ENCODE measurements at regions not wholly inside any gene's neighbourhood (a gene's known extent, or its start where the extent isn't known, plus 50 kb on each side); places are given as distances from the start of the nearest gene placed in this dataset.

DNA sequence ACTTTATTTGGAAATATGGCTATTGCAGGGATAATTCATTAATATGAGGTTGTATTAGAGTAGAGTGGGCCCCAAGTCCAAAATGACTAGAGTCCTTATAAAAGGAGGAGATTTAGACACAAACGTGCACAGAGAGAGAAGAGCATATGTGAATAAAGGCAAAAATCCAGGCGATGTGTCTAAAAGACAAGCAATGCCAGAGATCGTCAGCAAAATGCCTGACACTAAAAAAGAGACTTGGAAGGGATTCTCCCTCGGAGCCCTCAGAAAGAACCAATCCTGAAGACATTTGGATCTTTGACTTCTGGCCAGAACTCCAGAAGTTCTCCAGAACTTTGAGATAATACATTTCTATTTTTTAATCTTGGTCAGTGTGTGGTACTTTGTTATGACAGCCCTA lies 472.1 kb downstream of the NLGN4X start:
- Histone ChIP-seq H3K4me1 (ENCODE audit: insufficient read depth, low read length) (no peaks in the 10 kb centered on the region), H3K9ac (ENCODE audit: low read depth, low read length) (no peak overlapping the region), H3K9me3 (ENCODE audit: insufficient read depth, low read depth, low read length) (no peaks in the 10 kb centered on the region), H3K36me3 (ENCODE audit: insufficient read depth, low read length) (no peaks in the 10 kb centered on the region), H3K27ac (ENCODE audit: low read depth, low read length) (no peak overlapping the region), H3K4me3 (ENCODE audit: low read length) (no peak overlapping the region), H3K27me3 (ENCODE audit: insufficient read depth, low read length) (no peaks in the 10 kb centered on the region)
- WGBS: 90% methylated on average over 4 of the region's 4 CpGs

DNA sequence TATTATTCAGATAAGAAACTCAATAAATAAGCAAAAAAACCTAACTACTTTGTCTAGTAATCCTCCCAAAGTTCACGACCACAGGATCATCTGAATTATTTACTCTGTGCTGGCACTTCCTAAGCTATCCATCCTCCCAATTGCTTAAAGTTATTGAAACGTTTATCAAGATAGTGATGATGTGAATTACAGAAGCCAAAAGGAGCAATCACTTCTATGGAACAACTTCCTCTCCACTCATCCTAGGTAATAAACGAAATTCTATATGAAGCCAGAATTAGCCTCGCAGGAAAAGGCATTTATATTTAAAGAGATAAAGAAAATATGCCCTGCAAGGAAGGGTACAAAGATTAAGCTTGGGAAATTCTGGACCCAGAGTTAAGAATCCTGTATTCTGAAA lies 475.4 kb downstream of the NLGN4X start:
- WGBS: 91% methylated on average over 3 of the region's 4 CpGs
- H3K4me3 ChIP-seq (ENCODE audit: low read length): no peak overlapping the region
- no peaks in the 10 kb centered on the region for H3K9me3 ChIP-seq (ENCODE audit: insufficient read depth, low read depth, low read length)
- H3K36me3 ChIP-seq (ENCODE audit: insufficient read depth, low read length): no peaks in the 10 kb centered on the region
- H3K27me3 ChIP-seq (ENCODE audit: insufficient read depth, low read length): no peaks in the 10 kb centered on the region
- H3K4me1 ChIP-seq (ENCODE audit: insufficient read depth, low read length): no peaks in the 10 kb centered on the region
- no peak overlapping the region for H3K27ac ChIP-seq (ENCODE audit: low read depth, low read length)
- H3K9ac ChIP-seq (ENCODE audit: low read depth, low read length): no peak overlapping the region

DNA sequence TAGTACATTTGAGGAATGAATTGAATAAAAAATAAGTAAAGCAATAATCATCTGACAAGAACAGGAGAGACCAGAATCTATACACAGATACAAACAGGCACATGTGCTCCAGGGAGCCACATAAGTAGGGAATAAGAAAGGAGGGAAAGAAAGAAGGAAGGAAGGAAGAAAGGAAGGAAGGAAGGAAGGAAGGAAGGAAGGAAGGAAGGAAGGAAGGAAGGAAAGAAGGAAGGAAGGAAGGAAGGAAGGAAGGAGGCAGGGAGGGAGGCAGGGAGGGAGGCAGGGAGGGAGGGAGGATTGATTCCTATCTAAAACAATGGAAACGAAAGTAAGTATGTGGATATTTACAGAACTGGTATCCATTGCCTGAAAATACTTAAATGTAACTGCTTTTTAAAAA lies 475.8 kb downstream of the NLGN4X start:
- Histone ChIP-seq H3K4me1 (ENCODE audit: insufficient read depth, low read length) (no peaks in the 10 kb centered on the region), H3K9me3 (ENCODE audit: insufficient read depth, low read depth, low read length) (no peaks in the 10 kb centered on the region), H3K4me3 (ENCODE audit: low read length) (no peak overlapping the region), H3K27ac (ENCODE audit: low read depth, low read length) (no peak overlapping the region), H3K27me3 (ENCODE audit: insufficient read depth, low read length) (no peaks in the 10 kb centered on the region), H3K9ac (ENCODE audit: low read depth, low read length) (no peak overlapping the region), H3K36me3 (ENCODE audit: insufficient read depth, low read length) (no peaks in the 10 kb centered on the region)
- WGBS: no CpG with 5 or more reads among the region's 1 CpG

DNA sequence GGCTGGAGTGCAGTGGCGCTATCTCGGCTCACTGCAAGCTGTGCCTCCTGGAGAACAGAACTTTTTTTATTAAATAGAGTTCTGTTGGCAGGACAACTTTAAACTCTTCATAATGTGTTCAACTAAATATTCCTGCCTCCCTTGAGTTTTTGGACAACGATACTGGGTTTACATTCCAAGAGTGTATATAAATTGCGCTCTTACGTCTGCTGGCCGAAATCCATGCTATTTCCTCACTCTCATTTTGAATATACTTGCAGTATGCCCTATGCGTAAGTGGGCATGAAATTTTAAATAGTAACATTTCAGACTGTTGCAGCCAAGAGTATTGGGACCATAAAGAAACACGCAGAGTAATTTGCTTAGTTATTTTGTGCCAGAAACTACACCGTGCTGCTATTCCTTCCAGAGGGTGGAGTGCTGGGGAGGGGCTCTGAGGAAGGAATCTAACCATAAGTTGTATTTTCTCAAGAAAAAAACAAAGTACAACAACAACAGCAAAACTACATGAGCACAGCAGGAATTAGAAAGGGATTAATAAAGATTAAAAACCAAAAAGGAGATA lies 480.0 kb downstream of the NLGN4X start:
- no peak overlapping the region for H3K9ac ChIP-seq (ENCODE audit: low read depth, low read length)
- H3K27ac ChIP-seq (ENCODE audit: low read depth, low read length): no peak overlapping the region
- no peaks in the 10 kb centered on the region for H3K4me1 ChIP-seq (ENCODE audit: insufficient read depth, low read length)
- H3K4me3 ChIP-seq (ENCODE audit: low read length): no peak overlapping the region
- WGBS: 98% methylated on average over 7 of the region's 9 CpGs
- H3K36me3 ChIP-seq (ENCODE audit: insufficient read depth, low read length): no peaks in the 10 kb centered on the region
- H3K27me3 ChIP-seq (ENCODE audit: insufficient read depth, low read length): no peaks in the 10 kb centered on the region
- H3K9me3 ChIP-seq (ENCODE audit: insufficient read depth, low read depth, low read length): no peaks in the 10 kb centered on the region

DNA sequence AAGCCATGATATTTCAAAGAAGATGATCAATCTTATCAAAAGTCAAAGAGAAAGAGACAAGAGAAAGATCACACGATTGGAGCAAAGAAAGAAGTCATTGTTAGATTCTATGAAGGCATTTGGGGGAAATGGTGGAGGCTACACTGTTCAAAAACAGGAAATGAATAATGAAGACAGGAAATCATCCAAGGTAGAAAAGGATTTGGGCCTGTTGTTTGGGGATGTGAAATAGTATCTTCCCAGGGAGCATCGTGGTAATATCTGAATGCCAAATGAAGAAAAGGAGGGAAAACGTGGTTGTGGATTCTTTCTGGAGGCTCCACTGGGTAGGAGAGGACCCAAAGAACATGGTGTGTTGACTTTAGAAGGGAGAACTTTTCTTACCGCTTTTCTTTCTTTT lies 482.4 kb downstream of the NLGN4X start:
- no peak overlapping the region for H3K27ac ChIP-seq (ENCODE audit: low read depth, low read length)
- no peaks in the 10 kb centered on the region for H3K36me3 ChIP-seq (ENCODE audit: insufficient read depth, low read length)
- no peaks in the 10 kb centered on the region for H3K9me3 ChIP-seq (ENCODE audit: insufficient read depth, low read depth, low read length)
- H3K9ac ChIP-seq (ENCODE audit: low read depth, low read length): no peak overlapping the region
- H3K27me3 ChIP-seq (ENCODE audit: insufficient read depth, low read length): no peaks in the 10 kb centered on the region
- 87% methylated on average over 4 of the region's 4 CpGs for WGBS
- H3K4me3 ChIP-seq (ENCODE audit: low read length): no peak overlapping the region
- H3K4me1 ChIP-seq (ENCODE audit: insufficient read depth, low read length): no peaks in the 10 kb centered on the region

DNA sequence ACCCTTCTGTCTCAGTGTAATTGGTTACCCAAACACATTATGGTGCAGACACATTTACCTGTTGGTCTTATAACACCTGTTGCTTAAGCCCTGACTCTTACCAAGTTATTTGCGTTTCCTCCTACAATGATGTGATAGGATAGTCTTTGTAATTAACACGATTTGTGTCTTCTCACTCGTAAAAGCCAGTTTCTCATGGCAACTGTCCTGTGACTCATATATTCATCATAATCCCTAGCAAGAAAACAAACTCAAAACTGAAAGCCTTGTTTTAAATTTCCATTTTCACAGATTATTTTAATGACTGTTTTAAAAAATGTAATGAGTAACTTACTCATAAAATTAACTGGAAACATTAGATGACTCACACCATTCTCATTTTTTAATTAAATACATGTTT lies 495.2 kb downstream of the NLGN4X start:
- Histone ChIP-seq H3K27ac (ENCODE audit: low read depth, low read length) (no peak overlapping the region), H3K36me3 (ENCODE audit: insufficient read depth, low read length) (no peaks in the 10 kb centered on the region), H3K9ac (ENCODE audit: low read depth, low read length) (no peak overlapping the region), H3K9me3 (ENCODE audit: insufficient read depth, low read depth, low read length) (no peaks in the 10 kb centered on the region), H3K4me3 (ENCODE audit: low read length) (no peak overlapping the region), H3K4me1 (ENCODE audit: insufficient read depth, low read length) (no peaks in the 10 kb centered on the region), H3K27me3 (ENCODE audit: insufficient read depth, low read length) (no peaks in the 10 kb centered on the region)
- 90% methylated on average over 2 of the region's 3 CpGs for WGBS

DNA sequence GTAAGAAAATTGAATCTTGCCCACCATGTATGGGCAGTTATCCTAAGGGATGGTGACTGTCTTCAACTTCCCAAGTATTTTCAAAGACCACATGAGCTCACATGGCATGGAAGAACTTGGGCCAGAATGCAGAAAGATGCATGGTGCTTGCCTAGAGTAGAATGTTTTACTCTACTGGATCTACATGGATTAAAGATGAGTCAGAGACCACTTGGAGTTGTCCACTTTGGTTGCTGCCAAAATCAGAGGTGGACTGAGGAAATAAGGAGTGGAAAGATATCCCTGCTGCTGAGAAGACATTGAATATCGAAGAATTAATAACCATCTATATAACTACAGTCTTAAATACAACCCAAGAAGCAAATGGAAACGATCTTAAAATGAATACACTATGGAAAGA lies 498.1 kb downstream of the NLGN4X start:
- WGBS: no CpG with 5 or more reads among the region's 2 CpGs
- no peaks in the 10 kb centered on the region for H3K36me3 ChIP-seq (ENCODE audit: insufficient read depth, low read length)
- no peaks in the 10 kb centered on the region for H3K9me3 ChIP-seq (ENCODE audit: insufficient read depth, low read depth, low read length)
- H3K27ac ChIP-seq (ENCODE audit: low read depth, low read length): no peak overlapping the region
- H3K27me3 ChIP-seq (ENCODE audit: insufficient read depth, low read length): no peaks in the 10 kb centered on the region
- H3K4me3 ChIP-seq (ENCODE audit: low read length): no peak overlapping the region
- no peak overlapping the region for H3K9ac ChIP-seq (ENCODE audit: low read depth, low read length)
- no peaks in the 10 kb centered on the region for H3K4me1 ChIP-seq (ENCODE audit: insufficient read depth, low read length)

DNA sequence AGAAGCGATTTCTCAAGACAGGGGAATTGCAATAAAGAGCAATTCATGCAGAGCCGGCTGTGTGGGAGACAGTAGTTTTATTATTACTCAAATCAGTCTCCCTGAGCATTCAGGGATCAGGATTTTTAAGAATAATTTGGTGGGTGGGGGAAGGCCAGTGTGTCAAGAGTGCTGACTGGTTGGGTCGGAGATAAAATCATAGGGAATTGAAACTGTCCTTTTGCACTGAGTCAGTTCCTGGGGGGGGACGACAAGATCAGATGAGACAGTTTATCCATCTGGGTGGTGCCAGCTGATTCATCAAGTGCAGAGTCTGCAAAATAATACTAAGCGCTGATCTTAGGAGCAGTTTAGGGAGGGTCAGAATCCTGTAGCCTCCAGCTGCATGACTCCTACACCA lies 502.4 kb downstream of the NLGN4X start:
- Histone ChIP-seq H3K27ac (ENCODE audit: low read depth, low read length) (no peak overlapping the region), H3K4me3 (ENCODE audit: low read length) (no peak overlapping the region), H3K27me3 (ENCODE audit: insufficient read depth, low read length) (no peaks in the 10 kb centered on the region), H3K9ac (ENCODE audit: low read depth, low read length) (no peak overlapping the region), H3K36me3 (ENCODE audit: insufficient read depth, low read length) (no peaks in the 10 kb centered on the region), H3K9me3 (ENCODE audit: insufficient read depth, low read depth, low read length) (no peaks in the 10 kb centered on the region), H3K4me1 (ENCODE audit: insufficient read depth, low read length) (no peaks in the 10 kb centered on the region)
- 89% methylated on average over 4 of the region's 5 CpGs for WGBS

DNA sequence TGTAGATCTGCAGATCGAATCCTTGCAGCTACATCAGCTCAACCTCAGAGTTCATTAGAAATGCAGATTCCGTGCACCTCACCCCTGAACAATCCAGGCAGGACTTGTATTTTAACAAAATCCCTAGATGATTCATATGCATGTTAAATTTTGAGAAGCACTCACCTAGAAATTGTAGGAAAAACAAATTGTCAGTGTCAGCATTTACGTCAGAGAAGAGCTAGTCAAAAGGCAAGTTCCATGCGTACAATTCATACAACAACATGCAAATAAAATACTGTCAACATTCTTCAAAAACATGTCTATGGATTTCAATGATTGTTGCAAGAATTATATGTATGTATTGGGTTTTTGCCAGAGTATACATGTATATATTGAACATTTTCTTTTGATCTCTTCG lies 504.5 kb downstream of the NLGN4X start:
- WGBS: 96% methylated on average over 4 of the region's 5 CpGs
- H3K36me3 ChIP-seq (ENCODE audit: insufficient read depth, low read length): no peaks in the 10 kb centered on the region
- no peak overlapping the region for H3K27ac ChIP-seq (ENCODE audit: low read depth, low read length)

DNA sequence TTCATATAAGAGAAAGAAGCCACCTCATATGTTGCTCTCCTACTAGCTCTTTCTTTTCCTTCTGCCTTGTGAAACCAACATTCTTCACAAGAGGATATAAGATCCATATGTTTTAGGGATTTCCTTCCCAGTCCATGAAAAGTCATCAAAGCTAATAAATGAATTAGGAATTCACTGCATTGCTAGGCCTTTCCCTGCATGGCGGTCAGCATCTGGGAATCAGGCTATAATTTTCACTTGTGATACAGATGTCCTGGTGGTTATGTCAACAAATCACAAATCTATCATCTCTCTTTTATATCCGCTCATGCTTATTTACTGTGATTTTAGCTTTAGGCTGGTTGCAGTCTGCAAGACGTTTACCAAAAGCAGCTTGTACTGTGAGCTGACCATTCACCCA lies 510.0 kb downstream of the NLGN4X start:
- no peaks in the 10 kb centered on the region for H3K36me3 ChIP-seq (ENCODE audit: insufficient read depth, low read length)
- WGBS: 94% methylated on average over 3 of the region's 3 CpGs
- no peak overlapping the region for H3K4me3 ChIP-seq (ENCODE audit: low read length)
- H3K9me3 ChIP-seq (ENCODE audit: insufficient read depth, low read depth, low read length): no peaks in the 10 kb centered on the region
- H3K27ac ChIP-seq (ENCODE audit: low read depth, low read length): no peak overlapping the region
- no peak overlapping the region for H3K9ac ChIP-seq (ENCODE audit: low read depth, low read length)
- no peaks in the 10 kb centered on the region for H3K4me1 ChIP-seq (ENCODE audit: insufficient read depth, low read length)
- no peaks in the 10 kb centered on the region for H3K27me3 ChIP-seq (ENCODE audit: insufficient read depth, low read length)

More for the DNA sequence above, 504.5 kb downstream of the NLGN4X start:
- Histone ChIP-seq H3K9ac (ENCODE audit: low read depth, low read length) (no peak overlapping the region), H3K27me3 (ENCODE audit: insufficient read depth, low read length) (no peaks in the 10 kb centered on the region), H3K9me3 (ENCODE audit: insufficient read depth, low read depth, low read length) (no peaks in the 10 kb centered on the region), H3K4me1 (ENCODE audit: insufficient read depth, low read length) (no peaks in the 10 kb centered on the region), H3K4me3 (ENCODE audit: low read length) (no peak overlapping the region)

DNA sequence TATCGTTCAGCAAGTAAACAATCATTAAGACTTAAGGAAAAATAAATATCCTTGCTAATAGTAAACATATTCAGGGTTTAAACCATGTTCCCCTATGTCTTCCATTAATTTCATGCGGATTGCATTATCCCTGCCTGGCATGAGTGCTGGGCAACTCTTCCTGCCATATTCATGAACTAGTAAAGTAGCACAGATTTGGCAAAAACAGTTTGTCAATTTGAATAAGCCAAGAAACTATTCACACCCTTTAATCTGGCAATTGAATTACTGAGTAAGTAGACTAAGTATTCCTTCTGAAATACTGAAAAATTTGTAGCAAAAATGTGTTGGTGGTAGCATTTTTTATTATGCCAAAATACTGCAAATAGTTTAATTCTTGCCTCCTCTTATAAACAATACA lies 512.0 kb downstream of the NLGN4X start:
- H3K9me3 ChIP-seq (ENCODE audit: insufficient read depth, low read depth, low read length): no peaks in the 10 kb centered on the region
- H3K36me3 ChIP-seq (ENCODE audit: insufficient read depth, low read length): no peaks in the 10 kb centered on the region
- no peaks in the 10 kb centered on the region for H3K27me3 ChIP-seq (ENCODE audit: insufficient read depth, low read length)
- H3K4me1 ChIP-seq (ENCODE audit: insufficient read depth, low read length): no peaks in the 10 kb centered on the region
- H3K4me3 ChIP-seq (ENCODE audit: low read length): no peak overlapping the region
- no peak overlapping the region for H3K27ac ChIP-seq (ENCODE audit: low read depth, low read length)
- H3K9ac ChIP-seq (ENCODE audit: low read depth, low read length): no peak overlapping the region
- WGBS: 88% methylated on average over 1 of the region's 2 CpGs

DNA sequence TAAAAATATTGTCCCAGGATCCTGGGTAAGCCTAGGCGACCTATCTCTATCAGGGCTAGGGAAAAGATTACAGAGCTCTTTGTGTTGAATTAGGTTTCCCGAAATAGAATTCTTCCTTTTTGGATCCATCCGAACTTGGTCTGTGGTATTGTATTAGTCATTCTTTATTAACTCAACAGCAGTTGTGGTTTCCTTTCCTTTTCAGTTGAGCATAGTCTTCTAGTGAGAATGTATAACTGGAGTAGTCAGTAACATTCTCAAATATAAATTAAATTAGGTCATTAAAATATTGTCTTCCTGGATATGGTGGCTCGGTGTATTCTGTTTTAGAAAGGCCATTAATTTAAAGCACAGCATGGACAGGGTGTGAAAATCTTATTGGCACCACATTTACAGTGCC lies 520.4 kb downstream of the NLGN4X start:
- Histone ChIP-seq H3K4me1 (ENCODE audit: insufficient read depth, low read length) (no peaks in the 10 kb centered on the region), H3K36me3 (ENCODE audit: insufficient read depth, low read length) (no peaks in the 10 kb centered on the region), H3K4me3 (ENCODE audit: low read length) (no peak overlapping the region), H3K27me3 (ENCODE audit: insufficient read depth, low read length) (no peaks in the 10 kb centered on the region), H3K27ac (ENCODE audit: low read depth, low read length) (no peak overlapping the region), H3K9ac (ENCODE audit: low read depth, low read length) (no peak overlapping the region), H3K9me3 (ENCODE audit: insufficient read depth, low read depth, low read length) (no peaks in the 10 kb centered on the region)
- 98% methylated on average over 3 of the region's 4 CpGs for WGBS
